Heart left ventricle (tissue), 16 donors: ENCODE measurements at regions not wholly inside any gene's neighbourhood (a gene's known extent, or its start where the extent isn't known, plus 50 kb on each side); places are given as distances from the start of the nearest gene placed in this dataset.

ENCODE experiments used
- ATAC-seq, 4 donors: fragments of 200-7000 bp; cut with Tn5 transposase; one replicate each; pipeline ENCODE4 v1.9.1; 2020 to 2022; ENCODE audit warnings: moderate library complexity in 4 of 4, mild to moderate bottlenecking in 3 of 4, moderate number of reproducible peaks in 1 of 4
- DNase-seq, 5 donors: peaks; one replicate each; pipeline ENCODE4 v3.0.0-alpha.2; 2020
- H3K27ac ChIP-seq, 12 donors: fragments of 200-600 bp; sonication (generic) in 4 of 12; one replicate each; pipeline versions ENCODE4 v1.5.0 to v1.8.0; 2016 to 2022; ENCODE audit warnings: mild to moderate bottlenecking in 2 of 12
- H3K27me3 ChIP-seq, 9 donors: fragments of 200-600 bp; sonication (generic) in 2 of 9; one replicate each; pipeline versions ENCODE4 v1.5.1 to v1.8.0; 2016 to 2022; ENCODE audit warnings: mild to moderate bottlenecking in 3 of 9
- H3K36me3 ChIP-seq, 9 donors: fragments of 200-600 bp; sonication (generic) in 2 of 9; one replicate each; pipeline versions ENCODE4 v1.5.0 to v1.8.0; 2018 to 2022; ENCODE audit warnings: mild to moderate bottlenecking in 2 of 9
- H3K4me1 ChIP-seq, 12 donors: fragments of 200-600 bp; sonication (generic) in 4 of 12; one replicate each; pipeline versions ENCODE4 v1.5.0 to v1.8.0; 2016 to 2022; ENCODE audit warnings: mild to moderate bottlenecking in 3 of 12
- H3K4me3 ChIP-seq, 12 donors: fragments of 200-600 bp; sonication (generic) in 4 of 12; one replicate each; pipeline versions ENCODE4 v1.5.0 to v1.8.0; 2017 to 2022; ENCODE audit warnings: mild to moderate bottlenecking in 9 of 12, moderate library complexity in 4 of 12
- H3K9me3 ChIP-seq, 12 donors: fragments of 200-600 bp; sonication (generic) in 4 of 12; one replicate each; pipeline versions ENCODE4 v1.5.0 to v1.8.0; 2016 to 2022; ENCODE audit warnings: mild to moderate bottlenecking in 1 of 12
- CTCF ChIP-seq, 12 donors: fragments of 200-600 bp; sonication (generic) in 4 of 12; IDR thresholded peaks; one replicate each; pipeline versions ENCODE4 v1.5.0 to v1.8.0; 2018 to 2022; ENCODE audit warnings: antibody characterized with exemption in 12 of 12, mild to moderate bottlenecking in 5 of 12
- POLR2A ChIP-seq, 2 donors: fragments of 450-650 bp; IDR thresholded peaks; one replicate each; pipeline ENCODE4 v1.6.1; 2017; ENCODE audit warnings: antibody characterized with exemption in 2 of 2, mild to moderate bottlenecking in 2 of 2, moderate library complexity in 2 of 2
- WGBS, 4 donors: extraction: QIAGEN DNeasy Blood & Tissue Kit in 2 of 4; methylation state at CpG; one replicate each; pipeline versions ENCODE4 v1.1.5 to v1.1.7; 2013 to 2018; 5-methylcytosine and 5-hydroxymethylcytosine counted together
- intact Hi-C, 10 donors: fragments of 100-400 bp; cut with DNase I; formaldehyde crosslinking; loops; one replicate each; pipeline versions ENCODE4 v1.11.1 to v1.14.2; 2022
- donor health status: ischemic (EF 13 %, LVEDD 7.1; RV severe dilation, severe dysfunction).
- donor health status: healthy with polysubstance abuse.
- donor health status: DM: no; HTN: yes; CAD: no.
- donor health status: DM: no; HTN: no; CAD: no.
- donor health status: ischemic (EF 25% LVEDD 6.9; RV normal size, moderate dysfunction).
- donor health status: ischemic (EF 25% LVEDD 5.7; RV mildly dilated, moderate dysfunction).
- donor health status: healthy.
- donor health status: DM: yes; HTN: yes; CAD: no.
- donor health status: ischemic (EF 35%, LVEDD 5.7; RV mildly dilated, moderate dysfunction).
- donor health status: nonischemic (EF 11% LVEDD 7.7; RV severe dilation, severe dysfunction).
- donor health status: DM: yes; HTN: yes; CAD: no.
- donor health status: PGD.
- donor health status: ischemic (EF 29% LVEDD 5.4; RV normal size, mild dysfunction).
- donor health status: nonischemic (EF 23%, LVEDD 6.1; RV moderate dilation, normal function).

GRCh38 chr2:163395602-163396001 is 340.2 kb downstream of the FIGN start:
- no peaks in the 10 kb centered on the region for H3K36me3 ChIP-seq
- no peak overlapping the region for H3K4me3 ChIP-seq
- DNase-seq: no peak
- TF ChIP-seq POLR2A (IDR thresholded peaks at IDR 0.05) (no peak), CTCF (IDR thresholded peaks at IDR 0.05) (no peak)
- ATAC-seq: no peak
- H3K27ac ChIP-seq: no peak overlapping the region
- 69 to 74% (median 71%) methylated on average over 2 of the region's 2 CpGs for WGBS, 4 donors
- no peaks in the 10 kb centered on the region for H3K9me3 ChIP-seq
- no peaks in the 10 kb centered on the region for H3K27me3 ChIP-seq
- H3K4me1 ChIP-seq: no peaks in the 10 kb centered on the region
- intact Hi-C loops: no loop called here

- ATAC-seq (no peak), DNase-seq (no peak)
- Histone ChIP-seq H3K4me1 (no peaks in the 10 kb centered on the region), H3K36me3 (no peaks in the 10 kb centered on the region), H3K27me3 (no peaks in the 10 kb centered on the region), H3K4me3 (no peak overlapping the region), H3K9me3 (peaks cover 0 to 4% (median 0%) of the 10 kb centered on the region in 12 donors), H3K27ac (no peak overlapping the region)
- TF ChIP-seq POLR2A (IDR thresholded peaks at IDR 0.05) (no peak), CTCF (IDR thresholded peaks at IDR 0.05) (no peak)
- intact Hi-C loops: no loop called here
- WGBS, 4 donors: 83 to 90% (median 87%) methylated on average over 2 of the region's 2 CpGs
Measured at GRCh38 chr2:163389838-163390237, 346.0 kb downstream of the FIGN start.

- TF ChIP-seq POLR2A (IDR thresholded peaks at IDR 0.05): no peak
- TF ChIP-seq CTCF (IDR thresholded peaks at IDR 0.05): no peak
- WGBS, 4 donors: 74 to 84% (median 83%) methylated on average over 2 of the region's 2 CpGs
- peaks cover 0 to 8% (median 0%) of the 10 kb centered on the region in 12 donors for H3K9me3 ChIP-seq
- H3K4me1 ChIP-seq: no peaks in the 10 kb centered on the region
- H3K27ac ChIP-seq: no peak overlapping the region
- intact Hi-C loops: no loop called here
- no peaks in the 10 kb centered on the region for H3K27me3 ChIP-seq
- H3K4me3 ChIP-seq: no peak overlapping the region
- no peak for ATAC-seq
- no peaks in the 10 kb centered on the region for H3K36me3 ChIP-seq
- no peak for DNase-seq
Measured at GRCh38 chr2:163375472-163375871, 360.3 kb downstream of the FIGN start.

- no peak for ATAC-seq
- 84 to 87% (median 85%) methylated on average over 2 of the region's 2 CpGs for WGBS, 4 donors
- TF ChIP-seq CTCF (IDR thresholded peaks at IDR 0.05) (no peak), POLR2A (IDR thresholded peaks at IDR 0.05) (no peak)
Measured at GRCh38 chr2:163375070-163375469, 360.7 kb downstream of the FIGN start.

More at GRCh38 chr2:163375070-163375469, 360.7 kb downstream of the FIGN start:
- no peaks in the 10 kb centered on the region for H3K4me1 ChIP-seq
- H3K9me3 ChIP-seq: peaks cover 0 to 8% (median 0%) of the 10 kb centered on the region in 12 donors
- DNase-seq: no peak
- intact Hi-C loops: no loop called here
- no peak overlapping the region for H3K4me3 ChIP-seq
- H3K36me3 ChIP-seq: no peaks in the 10 kb centered on the region
- H3K27ac ChIP-seq: no peak overlapping the region
- no peaks in the 10 kb centered on the region for H3K27me3 ChIP-seq
